HG02884 (cell line): ENCODE measurements at regions not wholly inside any gene's neighbourhood (a gene's known extent, or its start where the extent isn't known, plus 50 kb on each side); places are given as distances from the start of the nearest gene placed in this dataset.

ENCODE experiments used
- ATAC-seq: cut with Tn5 transposase; IDR thresholded peaks from one replicate; pipeline ENCODE4 v1.9.1; 2021; ENCODE audit warnings: mild to moderate bottlenecking, moderate library complexity; ENCODE audit not compliant: unreplicated experiment

GRCh38 chr17:77654850-77655249 is 303.7 kb upstream of the TNRC6C start:
- no peak for ATAC-seq

GRCh38 chr17:77656054-77656453 is 302.4 kb upstream of the TNRC6C start:
- ATAC-seq, result no peak

DNA sequence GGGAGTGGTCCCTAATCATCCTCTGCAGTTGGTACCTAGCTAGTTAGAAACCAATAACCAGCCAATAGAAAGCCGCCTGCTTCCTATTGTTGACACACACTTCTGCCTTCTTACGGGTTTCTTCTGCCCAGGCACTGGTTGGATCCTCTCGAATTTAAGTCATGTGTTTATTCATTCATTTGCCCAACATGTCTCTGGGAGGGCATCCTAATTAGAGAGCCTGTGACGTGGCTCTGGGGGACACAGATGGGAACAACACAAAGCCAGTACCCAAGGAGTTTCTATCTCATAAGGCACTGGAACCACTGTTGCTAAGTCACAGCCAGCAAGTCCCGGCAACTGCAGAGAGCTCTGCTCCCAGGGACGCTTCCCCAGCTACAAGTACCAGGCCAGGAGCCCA is 300.7 kb upstream of the TNRC6C start:
- ATAC-seq, result no peak

- no peak for ATAC-seq
Measured at GRCh38 chr17:77660524-77660923, 298.0 kb upstream of the TNRC6C start.

GRCh38 chr17:77662833-77663232 is 295.7 kb upstream of the TNRC6C start:
- no peak for ATAC-seq

- no peak for ATAC-seq
Measured at GRCh38 chr17:77664097-77664729, 294.3 kb upstream of the TNRC6C start.

DNA sequence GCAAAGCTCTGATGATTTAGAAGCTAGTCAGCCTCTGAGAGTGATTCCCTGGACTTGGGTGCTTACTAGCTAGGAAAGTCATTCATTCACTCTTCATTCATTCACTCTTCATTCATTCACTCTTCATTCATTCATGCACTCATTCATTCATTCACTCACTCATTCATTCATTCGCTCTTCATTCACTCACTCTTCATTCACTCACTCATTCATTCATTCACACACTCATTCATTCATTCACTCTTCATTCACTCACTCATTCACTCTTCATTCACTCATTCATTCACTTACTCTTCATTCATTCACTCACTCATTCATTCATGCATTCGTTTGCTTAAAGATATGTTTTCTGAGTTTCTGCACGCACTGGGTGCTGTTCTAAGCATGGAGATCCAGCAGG is 292.7 kb upstream of the TNRC6C start:
- ATAC-seq, result no peak

DNA sequence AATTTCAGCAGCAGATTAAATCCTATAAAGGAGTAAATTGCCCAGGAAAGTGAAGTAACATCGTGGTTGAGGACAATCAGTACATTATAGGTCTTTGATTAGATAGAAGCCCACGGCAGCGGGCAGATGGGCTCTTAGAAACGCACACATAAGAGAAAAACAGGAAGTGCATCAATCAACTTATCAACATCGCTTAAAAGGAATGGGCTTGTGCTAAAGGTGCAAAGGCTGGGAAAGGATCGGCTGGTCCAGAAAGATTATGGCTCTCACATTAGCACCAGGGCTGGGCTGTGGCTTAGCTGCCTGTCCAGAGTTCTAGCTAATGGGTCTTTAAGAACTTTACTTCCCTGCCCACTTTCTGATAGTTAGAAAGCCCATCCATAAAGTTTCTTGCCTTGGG is 292.0 kb upstream of the TNRC6C start:
- ATAC-seq, result no peak

DNA sequence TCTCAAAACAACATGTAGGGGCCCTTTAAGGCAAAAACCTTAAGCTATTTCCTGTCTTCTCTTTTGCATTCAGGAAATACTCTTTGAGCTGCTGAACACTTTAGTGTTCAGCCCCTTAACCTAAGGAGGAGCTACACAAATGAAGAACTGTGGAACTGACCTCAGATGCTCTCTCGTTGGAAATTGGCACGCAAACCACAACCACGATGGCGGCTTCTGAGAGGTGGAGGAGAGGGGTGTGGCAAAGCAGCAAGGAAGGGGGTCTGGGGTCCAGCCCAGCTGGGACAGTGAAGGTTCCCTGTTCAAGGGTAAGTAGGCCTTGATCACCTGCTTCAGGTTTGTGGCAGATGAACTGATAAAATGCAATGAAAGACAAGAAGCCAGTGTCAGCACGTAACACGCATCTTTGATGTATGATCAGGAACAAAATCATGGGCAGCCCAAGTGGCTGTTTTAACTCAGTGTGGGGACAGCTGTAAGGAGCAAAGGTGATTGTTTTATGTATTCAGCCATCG is 291.6 kb upstream of the TNRC6C start:
- no peak for ATAC-seq

DNA sequence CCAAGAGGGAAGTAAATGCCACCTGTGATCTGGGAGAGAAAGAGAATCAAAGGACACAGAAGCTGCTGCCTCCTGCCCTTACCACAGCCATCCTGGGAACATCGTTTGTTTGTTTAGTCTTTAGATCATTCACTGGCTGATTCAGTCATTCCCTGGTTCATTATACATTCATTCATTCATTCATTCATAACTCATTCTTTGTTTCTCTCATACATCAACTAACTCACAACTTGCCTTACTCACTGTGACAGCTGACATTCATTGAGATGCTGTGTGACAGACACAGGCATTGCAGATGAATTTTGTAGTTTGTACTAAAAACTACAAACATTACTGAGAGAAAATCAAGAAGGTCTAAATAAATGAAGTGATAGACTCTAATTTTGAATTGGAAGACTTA is 291.0 kb upstream of the TNRC6C start:
- ATAC-seq, result no peak

DNA sequence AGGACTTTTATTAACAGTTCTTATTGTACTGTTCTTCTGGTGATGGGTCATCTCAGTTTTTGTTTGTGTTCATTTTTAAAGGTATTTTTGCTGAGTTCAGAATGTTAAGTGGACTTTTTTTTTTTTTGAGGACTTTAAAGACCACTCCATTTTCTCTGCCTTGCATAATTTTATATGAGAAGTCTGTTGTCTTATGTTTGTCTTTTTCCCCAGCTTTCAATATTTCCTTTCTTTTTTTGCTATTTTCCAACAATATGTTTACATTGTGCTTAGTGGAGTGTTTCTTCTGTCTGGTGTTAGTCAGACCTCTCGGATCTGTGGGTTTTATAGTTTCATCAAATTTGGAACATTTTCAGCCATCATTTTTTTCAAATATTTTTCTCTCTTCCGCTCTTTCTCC is 290.0 kb upstream of the TNRC6C start:
- no peak for ATAC-seq

- no peak for ATAC-seq
Measured at GRCh38 chr17:77670173-77670572, 288.3 kb upstream of the TNRC6C start.

GRCh38 chr17:77674358-77674757 is 284.1 kb upstream of the TNRC6C start:
- ATAC-seq, result no peak

DNA sequence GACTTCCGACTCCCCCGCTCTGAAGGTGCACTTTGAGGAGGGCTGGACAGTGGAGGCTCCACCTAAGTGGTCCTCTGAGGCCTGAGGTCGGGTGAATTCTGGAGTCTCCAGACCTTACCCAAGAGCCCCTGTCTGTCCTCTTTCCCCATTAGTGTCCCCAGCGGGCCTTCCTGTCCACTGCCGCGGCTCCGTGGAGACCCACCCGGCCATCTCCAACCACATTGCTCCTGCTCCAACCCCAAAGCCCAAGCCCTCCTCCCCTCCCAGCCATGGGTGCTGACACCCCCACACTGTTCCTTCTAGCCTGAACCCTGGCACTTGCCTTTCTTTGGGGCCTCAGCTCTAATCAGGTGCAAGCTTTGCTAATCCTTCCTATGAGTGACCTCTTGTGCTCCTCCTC is 283.1 kb upstream of the TNRC6C start:
- no peak for ATAC-seq

GRCh38 chr17:77675816-77676215 is 282.7 kb upstream of the TNRC6C start:
- no peak for ATAC-seq

GRCh38 chr17:77676237-77676661 is 282.3 kb upstream of the TNRC6C start:
- no peak for ATAC-seq

DNA sequence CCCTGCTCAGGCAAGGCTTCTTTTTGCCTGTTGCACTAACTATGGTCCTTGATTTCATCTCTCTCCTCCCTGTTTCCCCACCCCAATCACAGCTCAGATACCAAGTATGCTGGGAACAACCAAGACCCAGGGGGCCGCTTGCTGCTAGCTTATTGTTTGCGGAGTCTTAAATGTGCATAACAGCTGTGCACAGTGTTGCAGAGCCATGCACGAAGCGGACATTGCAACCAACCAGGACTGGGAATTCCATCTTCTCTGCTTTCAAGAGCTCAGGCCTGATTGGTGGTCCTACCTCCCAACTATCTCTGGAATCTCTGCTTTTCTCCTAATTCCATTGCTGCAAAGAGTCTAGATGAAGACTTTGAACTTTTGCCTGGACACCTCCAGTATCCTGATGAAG is 281.3 kb upstream of the TNRC6C start:
- no peak for ATAC-seq

DNA sequence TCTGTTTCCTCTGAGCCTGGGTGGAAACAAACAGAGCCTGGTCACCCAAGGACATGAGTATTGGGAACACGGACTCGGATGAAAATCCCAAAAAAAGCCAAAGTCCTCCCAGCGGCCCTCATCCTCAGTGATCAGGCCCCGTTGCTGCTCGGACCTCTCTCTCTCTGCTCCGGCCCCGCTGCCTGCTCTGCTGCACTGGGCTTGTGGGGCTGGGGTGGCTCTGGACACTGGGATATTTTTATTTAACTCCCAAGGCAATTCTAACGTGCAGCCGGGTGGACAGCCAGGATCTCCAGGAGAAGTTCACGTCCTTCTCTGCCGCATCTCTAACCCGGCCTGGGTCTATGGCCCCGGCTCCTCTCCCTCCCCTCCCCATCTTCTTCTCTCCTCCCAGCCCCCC is 280.9 kb upstream of the TNRC6C start:
- ATAC-seq, result no peak

DNA sequence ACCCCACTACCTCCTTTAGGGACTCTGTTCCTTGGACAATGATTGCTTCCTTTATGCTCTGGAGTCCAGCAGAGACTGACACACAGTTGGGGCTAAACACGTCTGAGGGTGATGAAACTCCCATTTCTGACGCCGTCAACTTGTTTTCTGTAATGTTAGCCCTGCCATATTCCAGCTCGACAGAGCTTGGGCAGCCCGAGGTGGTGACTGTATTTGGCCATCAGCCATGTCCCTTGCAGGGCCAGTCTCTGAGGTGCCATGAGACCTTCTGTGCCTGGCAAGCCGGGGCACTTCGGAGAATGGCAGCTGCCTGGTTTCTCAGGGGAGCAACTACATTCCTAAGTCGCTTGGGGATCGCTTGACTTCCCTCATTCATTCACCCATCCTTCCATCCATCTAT is 278.9 kb upstream of the TNRC6C start:
- ATAC-seq, result no peak

- ATAC-seq, result no peak
Measured at GRCh38 chr17:77681861-77682260, 276.6 kb upstream of the TNRC6C start.

DNA sequence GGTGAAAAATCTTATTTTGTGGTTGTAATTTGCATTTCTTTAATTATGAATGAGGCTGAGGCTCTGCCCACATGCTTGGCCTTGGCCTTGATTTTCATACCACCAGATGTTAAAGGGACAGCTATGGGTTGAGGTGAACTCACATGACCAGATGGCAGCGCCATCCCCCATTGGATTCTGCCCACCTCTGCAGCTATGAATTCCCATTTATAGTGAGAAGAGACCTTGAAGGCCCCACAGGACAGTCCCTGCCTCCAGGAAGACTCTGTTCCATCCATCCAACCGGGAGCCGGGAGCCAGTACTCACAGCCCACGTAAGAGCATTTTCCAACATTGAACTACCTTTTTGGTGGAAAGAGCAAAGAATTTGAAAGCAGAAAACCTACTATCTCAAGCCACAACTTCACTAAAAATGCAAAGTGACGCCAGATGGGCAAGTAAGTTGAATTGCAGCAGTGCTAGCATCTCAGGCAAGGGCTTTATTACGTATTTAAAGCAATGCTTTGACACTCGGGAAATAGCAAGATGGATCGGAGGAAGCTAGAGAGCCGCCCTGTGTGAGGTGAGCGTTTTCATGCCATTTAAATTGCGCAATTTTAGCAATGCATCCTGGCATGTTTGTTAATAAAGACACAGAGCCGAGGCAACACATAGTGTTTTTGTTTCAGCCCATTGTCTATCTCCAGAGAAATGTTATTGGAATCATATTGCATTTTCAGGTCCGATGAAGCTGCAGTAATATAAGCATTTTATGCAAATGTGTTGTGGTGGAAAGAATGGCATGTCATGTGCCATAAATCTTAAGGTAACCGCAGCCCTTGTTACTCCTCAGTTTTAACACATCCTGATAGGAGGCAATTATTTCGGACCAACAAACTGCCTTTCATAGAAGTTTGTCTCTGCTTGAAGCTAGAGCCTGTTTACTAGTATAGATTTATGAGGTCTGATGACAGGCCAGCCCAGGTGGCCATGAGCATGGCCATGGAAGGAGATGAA is 273.4 kb upstream of the TNRC6C start:
- ATAC-seq, result no peak

GRCh38 chr17:77685881-77686486 is 272.5 kb upstream of the TNRC6C start:
- ATAC-seq, result no peak
